ENCODE measurements at regions not wholly inside any gene's neighbourhood (a gene's known extent, or its start where the extent isn't known, plus 50 kb on each side); places are given as distances from the start of the nearest gene placed in this dataset.
"Not testable (repeated sequence)": the region's sequence is repeated elsewhere in the genome, so short reads cannot be mapped to it uniquely, and the experiment has no call there.

GRCh38 chr16:29145486-29146225, 160.8 kb downstream of the LAT start:
- not testable (repeated sequence) for TF ChIP-seq POLR2AphosphoS5, POLR2A, POU2F2 (IDR thresholded peaks at IDR 0.05; ENCODE audit: low read depth, low read length)

Data from GM12891 (cell line).